Activated T-helper 2 cell treated with anti-CD3 and anti-CD28 coated beads, Interferon-gamma antibody, Interleukin-2, Interleukin-4, amounts not matched to agents 10 μg/mL and 5 μg/mL and 100 μg/mL, durations not matched to agents 14 hours and 24 hours and 36 hours (primary cell): ENCODE measurements at regions not wholly inside any gene's neighbourhood (a gene's known extent, or its start where the extent isn't known, plus 50 kb on each side); places are given as distances from the start of the nearest gene placed in this dataset.
A peak's percentile ranks its signal among the peaks of the same experiment; 100 is the strongest.
"Not testable (repeated sequence)": the region's sequence is repeated elsewhere in the genome, so short reads cannot be mapped to it uniquely, and the experiment has no call there.

ENCODE experiments used
- DNase-seq: peaks from one replicate; pipeline ENCODE4 v3.0.0; 2021; ENCODE audit warnings: low spot score
- H3K27ac Mint-ChIP-seq: one replicate; pipeline ENCODE4 v1.8.0; 2021; ENCODE audit warnings: mixed read lengths
- H3K27me3 Mint-ChIP-seq: one replicate; pipeline ENCODE4 v1.8.0; 2021; ENCODE audit warnings: low read depth, mixed read lengths
- H3K36me3 Mint-ChIP-seq: one replicate; pipeline ENCODE4 v1.8.0; 2021; ENCODE audit warnings: low read depth, mixed read lengths
- H3K4me1 Mint-ChIP-seq: one replicate; pipeline ENCODE4 v1.8.0; 2021; ENCODE audit warnings: low read depth, mixed read lengths
- H3K4me3 Mint-ChIP-seq: one replicate; pipeline ENCODE4 v1.8.0; 2021; ENCODE audit warnings: low read depth, mild to moderate bottlenecking, moderate library complexity, mixed read lengths
- H3K9me3 Mint-ChIP-seq: one replicate; pipeline ENCODE4 v1.8.0; 2021; ENCODE audit warnings: mixed read lengths
- intact Hi-C: fragments of 100-400 bp; cut with micrococcal nuclease; formaldehyde crosslinking; loops from one replicate; pipeline ENCODE4 v1.15.1; 2023

DNA sequence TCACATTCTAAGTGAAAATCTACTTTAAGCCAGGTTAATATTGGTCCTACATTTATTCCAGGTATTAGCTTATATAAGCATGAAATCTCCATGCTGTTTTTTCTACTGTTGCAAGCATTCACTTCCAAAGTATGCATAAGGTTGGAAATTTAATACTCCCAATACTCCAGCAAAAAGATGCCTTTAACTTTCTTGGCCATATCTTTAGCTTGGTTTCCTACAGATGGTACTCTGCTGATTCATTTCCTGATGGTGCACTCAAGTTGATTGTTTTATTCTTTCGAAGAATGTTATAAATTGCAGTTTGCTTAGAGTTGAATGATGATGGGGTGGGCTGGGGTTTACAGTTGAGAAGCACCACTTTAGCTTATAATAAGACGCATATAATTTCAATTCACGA is 330.2 kb downstream of the PTTG2 start:
- Mint-ChIP-seq H3K4me3 (no peak overlapping the region), H3K36me3 (no peaks in the 10 kb centered on the region), H3K27me3 (peaks cover 26% of the 10 kb centered on the region), H3K27ac (no peak overlapping the region), H3K9me3 (peaks cover 34% of the 10 kb centered on the region), H3K4me1 (no peaks in the 10 kb centered on the region)
- no peak for DNase-seq
- intact Hi-C loops, result no loop called here

GRCh38 chr4:38290914-38291313 is 330.7 kb downstream of the PTTG2 start:
- H3K27me3 Mint-ChIP-seq, result peaks cover 25% of the 10 kb centered on the region
- intact Hi-C loops, result no loop called here
- H3K27ac Mint-ChIP-seq, result no peak overlapping the region
- no peaks in the 10 kb centered on the region for H3K36me3 Mint-ChIP-seq
- peaks cover 38% of the 10 kb centered on the region for H3K9me3 Mint-ChIP-seq
- no peak for DNase-seq
- H3K4me3 Mint-ChIP-seq, result no peak overlapping the region
- no peaks in the 10 kb centered on the region for H3K4me1 Mint-ChIP-seq

DNA sequence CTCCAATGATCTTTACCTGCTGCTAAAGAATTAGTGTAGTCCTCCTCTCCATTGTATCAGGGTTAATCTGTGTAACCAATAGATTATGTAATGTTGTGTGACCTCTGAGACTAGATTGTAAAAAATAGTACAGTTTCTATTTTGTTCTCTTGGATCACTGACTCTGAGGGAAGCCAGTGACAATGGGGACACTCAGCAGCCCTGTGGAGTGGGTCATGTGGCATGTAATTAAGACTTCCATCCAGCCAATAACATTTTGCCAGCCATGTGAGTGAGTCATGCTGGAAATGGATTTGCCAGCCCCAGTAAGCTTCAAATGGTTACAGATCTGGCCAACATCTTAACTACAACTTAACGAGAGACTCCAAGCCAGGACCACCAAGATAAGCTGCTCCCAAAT is 332.3 kb downstream of the PTTG2 start:
- Mint-ChIP-seq H3K4me1 (no peaks in the 10 kb centered on the region), H3K36me3 (no peaks in the 10 kb centered on the region), H3K4me3 (no peak overlapping the region), H3K9me3 (peaks cover 45% of the 10 kb centered on the region), H3K27me3 (peaks cover 30% of the 10 kb centered on the region), H3K27ac (no peak overlapping the region)
- intact Hi-C loops, result no loop called here
- no peak for DNase-seq

DNA sequence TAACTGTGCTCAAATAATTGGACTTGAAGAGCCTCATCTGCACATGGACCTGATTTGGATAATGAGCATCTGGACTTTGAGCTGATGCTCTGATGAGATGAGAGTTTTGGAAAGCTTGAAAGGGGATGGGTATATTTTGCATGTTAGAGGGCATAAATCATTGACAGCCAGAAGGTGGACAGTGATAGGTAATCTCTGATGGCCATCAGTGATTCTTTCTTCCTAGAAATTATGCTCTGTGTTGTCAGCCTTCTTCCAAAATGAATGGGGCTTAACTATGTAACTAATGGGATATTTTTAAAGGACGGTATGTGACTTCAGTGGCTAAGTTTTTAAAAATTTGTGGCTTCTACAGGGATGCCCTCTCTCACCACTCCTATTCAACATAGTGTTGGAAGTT is 334.0 kb downstream of the PTTG2 start:
- H3K36me3 Mint-ChIP-seq, result peaks cover 5% of the 10 kb centered on the region
- peaks cover 32% of the 10 kb centered on the region for H3K27me3 Mint-ChIP-seq
- intact Hi-C loops, result no loop called here
- H3K27ac Mint-ChIP-seq, result no peak overlapping the region
- no peak for DNase-seq
- no peak overlapping the region for H3K4me3 Mint-ChIP-seq
- no peaks in the 10 kb centered on the region for H3K4me1 Mint-ChIP-seq
- peaks cover 59% of the 10 kb centered on the region for H3K9me3 Mint-ChIP-seq

DNA sequence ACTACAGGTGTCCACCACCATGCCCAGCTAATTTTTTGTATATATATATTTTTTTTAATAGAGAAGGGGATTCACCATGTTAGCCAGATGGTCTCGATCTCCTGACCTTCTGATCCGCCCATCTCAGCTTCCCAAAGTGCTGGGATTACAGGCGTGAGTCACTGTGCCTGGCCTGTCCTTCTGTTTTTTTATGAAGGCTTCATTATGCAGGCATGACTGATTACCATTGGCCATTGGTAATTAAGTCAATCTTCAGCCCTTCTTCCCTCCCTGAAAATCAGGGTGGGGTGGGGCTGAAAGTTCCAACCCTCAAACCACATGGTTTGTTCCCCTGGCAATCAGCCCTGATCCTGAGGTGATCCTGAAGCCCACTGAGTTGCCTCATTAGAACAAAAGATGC is 336.9 kb downstream of the PTTG2 start:
- peaks cover 19% of the 10 kb centered on the region for H3K36me3 Mint-ChIP-seq
- intact Hi-C loops, result no loop called here
- H3K4me1 Mint-ChIP-seq, result no peaks in the 10 kb centered on the region
- H3K27ac Mint-ChIP-seq, result no peak overlapping the region
- peaks cover 81% of the 10 kb centered on the region for H3K9me3 Mint-ChIP-seq
- no peak for DNase-seq
- peaks cover 34% of the 10 kb centered on the region for H3K27me3 Mint-ChIP-seq
- H3K4me3 Mint-ChIP-seq, result no peak overlapping the region

DNA sequence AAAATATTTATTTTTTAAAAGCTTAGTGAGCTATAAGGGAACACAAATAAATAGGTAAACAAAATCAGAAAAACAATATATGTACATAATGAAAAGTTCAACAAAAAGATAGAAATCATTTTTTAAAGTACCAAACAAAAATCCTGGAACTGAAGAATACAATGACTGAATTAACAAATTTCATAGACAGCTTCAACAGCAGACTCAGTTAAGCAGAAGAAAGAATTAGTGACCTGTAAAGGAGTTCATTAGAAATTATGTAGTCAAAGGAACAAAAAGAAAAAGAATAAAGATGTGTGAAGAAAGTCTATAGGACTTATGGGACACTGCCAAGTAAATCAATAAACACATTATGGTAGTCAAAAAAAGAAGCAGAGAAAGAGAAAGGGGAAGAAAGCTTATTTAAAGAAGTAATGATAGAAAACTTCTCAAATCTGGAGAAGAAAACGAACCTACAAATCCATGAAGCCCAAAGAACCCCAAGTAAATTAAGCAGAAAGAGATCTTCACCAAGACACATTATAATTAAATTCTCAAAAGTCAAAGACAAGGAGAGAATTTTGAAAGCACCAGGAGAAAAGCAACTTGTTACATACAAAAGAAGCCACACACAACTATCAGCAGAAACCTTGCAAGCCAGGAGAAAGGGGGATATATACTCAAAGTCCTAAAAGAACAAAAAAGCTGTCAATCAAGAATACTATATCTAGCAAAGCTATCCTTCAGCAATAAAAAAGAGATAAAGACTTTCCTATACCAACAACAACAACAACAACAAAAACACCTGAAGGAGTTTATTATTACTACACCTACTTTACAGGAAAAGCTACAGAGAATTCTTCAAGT is 338.9 kb downstream of the PTTG2 start:
- H3K9me3 Mint-ChIP-seq, result peaks cover 74% of the 10 kb centered on the region
- H3K4me1 Mint-ChIP-seq, result no peaks in the 10 kb centered on the region
- H3K4me3 Mint-ChIP-seq, result no peak overlapping the region
- no peak overlapping the region for H3K27ac Mint-ChIP-seq
- H3K36me3 Mint-ChIP-seq, result peaks cover 23% of the 10 kb centered on the region
- DNase-seq, result no peak
- peaks cover 26% of the 10 kb centered on the region for H3K27me3 Mint-ChIP-seq
- intact Hi-C loops, result no loop called here

DNA sequence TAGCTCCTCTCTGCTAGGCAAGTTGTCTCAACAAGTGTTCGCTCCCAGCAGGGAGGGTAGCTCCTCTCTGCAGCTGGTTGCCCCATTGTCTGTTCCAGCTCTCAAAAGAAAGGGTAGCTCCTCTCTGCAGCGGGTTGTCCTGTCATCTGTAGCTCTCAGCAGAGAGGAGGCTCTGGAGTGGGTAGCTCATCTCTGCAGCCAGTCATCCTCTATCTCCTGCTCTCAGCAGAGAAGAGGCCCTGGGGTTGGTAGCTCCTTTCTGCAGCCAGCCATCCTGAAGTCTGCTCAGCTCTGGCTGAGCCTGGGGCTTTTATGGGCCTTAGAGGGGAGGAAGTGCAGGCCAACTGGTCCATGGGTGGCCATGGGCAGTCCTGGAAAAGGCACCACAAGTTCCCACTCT is 342.7 kb downstream of the PTTG2 start:
- Mint-ChIP-seq H3K27me3 (peaks cover 15% of the 10 kb centered on the region), H3K36me3 (peaks cover 27% of the 10 kb centered on the region), H3K9me3 (peaks cover 61% of the 10 kb centered on the region), H3K4me1 (peaks cover 19% of the 10 kb centered on the region), H3K27ac (no peak overlapping the region), H3K4me3 (no peak overlapping the region)
- no peak for DNase-seq
- intact Hi-C loops, result no loop called here

DNA sequence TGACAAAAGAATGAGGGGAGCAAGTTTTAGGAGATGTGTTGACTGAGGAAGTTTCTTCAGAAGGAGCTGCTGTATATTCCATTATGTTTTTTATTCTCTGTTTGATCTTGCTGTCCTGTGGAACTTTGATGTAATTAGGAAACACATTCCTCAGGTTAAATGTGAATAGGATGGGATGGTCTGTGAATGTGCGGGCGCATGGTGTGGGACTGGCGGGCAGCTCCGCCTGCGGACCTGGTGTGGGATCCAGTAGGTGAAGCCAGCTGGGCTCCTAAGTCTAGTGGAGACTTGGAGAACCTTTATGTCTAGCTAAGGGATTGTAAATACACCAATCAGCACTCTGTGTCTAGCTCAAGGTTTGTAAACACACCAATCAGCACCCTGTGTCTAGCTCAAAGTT is 344.3 kb downstream of the PTTG2 start:
- Mint-ChIP-seq H3K36me3 (peaks cover 21% of the 10 kb centered on the region), H3K27me3 (peaks cover 14% of the 10 kb centered on the region), H3K4me1 (peaks cover 30% of the 10 kb centered on the region), H3K9me3 (peaks cover 48% of the 10 kb centered on the region)
- H3K4me3 Mint-ChIP-seq, intact Hi-C loops, H3K27ac Mint-ChIP-seq, DNase-seq: not testable (repeated sequence)

DNA sequence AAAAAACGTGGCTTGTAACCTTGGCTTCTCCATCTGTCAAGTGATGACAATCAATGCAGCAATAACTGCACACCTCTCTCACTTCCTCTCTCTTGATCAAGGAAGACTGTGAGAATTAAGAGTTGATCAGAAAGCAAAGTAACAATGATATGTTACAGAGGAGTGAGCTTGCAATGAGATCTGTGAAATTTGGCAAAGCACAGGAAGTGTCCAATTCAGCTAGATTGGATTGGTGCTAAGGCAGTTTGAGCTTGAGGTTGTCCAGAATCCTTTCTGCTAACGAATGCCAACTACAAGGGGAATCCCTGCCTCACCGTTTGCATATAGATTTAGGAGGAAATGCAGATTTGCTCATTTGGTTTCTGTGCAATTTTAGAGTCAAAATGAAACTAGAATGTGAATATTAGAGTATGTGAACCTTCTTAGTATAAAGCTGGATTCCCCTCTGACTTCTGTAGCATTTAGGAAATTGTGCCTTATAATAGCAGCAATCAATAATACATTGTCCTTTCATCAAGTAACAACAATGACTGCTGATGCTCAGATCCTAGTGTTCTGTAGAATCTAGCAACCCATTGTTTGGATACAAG is 346.4 kb downstream of the PTTG2 start:
- DNase-seq, result peak; percentile 23
- H3K36me3 Mint-ChIP-seq, result peaks cover 12% of the 10 kb centered on the region
- peak overlapping the region; percentile 2 for H3K4me3 Mint-ChIP-seq
- H3K27ac Mint-ChIP-seq, result peak overlapping the region; percentile 52
- H3K4me1 Mint-ChIP-seq, result peaks cover 52% of the 10 kb centered on the region
- intact Hi-C loops, result loop anchor here (1.0 to 5.0 kb wide), 6 partner anchors 28 to 426 kb away; partner anchors contain the start of gene TBC1D1
- peaks cover 10% of the 10 kb centered on the region for H3K27me3 Mint-ChIP-seq
- H3K9me3 Mint-ChIP-seq, result peaks cover 28% of the 10 kb centered on the region

GRCh38 chr4:38308728-38309311 is 348.6 kb downstream of the PTTG2 start:
- Mint-ChIP-seq H3K36me3 (peaks cover 20% of the 10 kb centered on the region), H3K4me3 (no peak overlapping the region), H3K4me1 (peaks cover 56% of the 10 kb centered on the region), H3K27ac (no peak overlapping the region), H3K9me3 (peaks cover 23% of the 10 kb centered on the region), H3K27me3 (peaks cover 26% of the 10 kb centered on the region)
- intact Hi-C loops, result loop anchor here (5.0 kb wide), 2 partner anchors 417 to 423 kb away; partner anchors contain the start of gene TBC1D1
- DNase-seq, result no peak

DNA sequence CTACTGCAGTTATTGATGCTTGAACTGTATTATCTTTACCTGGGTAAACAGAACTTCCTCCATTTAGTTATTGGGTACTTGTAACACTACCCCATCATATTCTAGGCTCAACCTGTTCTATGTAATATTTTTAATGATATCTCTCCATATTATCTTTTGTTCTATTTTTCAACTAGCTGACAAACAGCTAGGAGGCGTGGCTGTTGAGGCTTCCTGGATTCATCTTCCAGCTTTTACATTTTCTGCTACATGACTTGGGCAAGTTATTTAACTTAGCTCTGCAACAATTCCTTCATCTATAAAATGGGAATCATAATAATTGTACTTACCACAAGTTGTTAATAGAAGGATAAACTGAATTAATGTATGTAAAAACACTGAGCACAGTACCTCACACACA is 349.3 kb downstream of the PTTG2 start:
- intact Hi-C loops, result loop anchor here (5.0 kb wide), 2 partner anchors 417 to 423 kb away; partner anchors contain the start of gene TBC1D1
- no peak overlapping the region for H3K27ac Mint-ChIP-seq
- peaks cover 17% of the 10 kb centered on the region for H3K36me3 Mint-ChIP-seq
- peaks cover 62% of the 10 kb centered on the region for H3K4me1 Mint-ChIP-seq
- peaks cover 19% of the 10 kb centered on the region for H3K9me3 Mint-ChIP-seq
- peaks cover 28% of the 10 kb centered on the region for H3K27me3 Mint-ChIP-seq
- no peak for DNase-seq
- H3K4me3 Mint-ChIP-seq, result no peak overlapping the region

GRCh38 chr4:38310446-38311043 is 350.3 kb downstream of the PTTG2 start:
- H3K27ac Mint-ChIP-seq, result peak overlapping the region; percentile 38
- DNase-seq, result peak; percentile 77
- H3K4me3 Mint-ChIP-seq, result no peak overlapping the region
- H3K27me3 Mint-ChIP-seq, result peaks cover 36% of the 10 kb centered on the region
- H3K36me3 Mint-ChIP-seq, result peaks cover 15% of the 10 kb centered on the region
- peaks cover 13% of the 10 kb centered on the region for H3K9me3 Mint-ChIP-seq
- H3K4me1 Mint-ChIP-seq, result peaks cover 58% of the 10 kb centered on the region
- intact Hi-C loops, result loop anchor here (1.0 to 5.0 kb wide), 5 partner anchors 25 to 1988 kb away; no protein-coding TSS in a partner anchor
